Prostate gland (tissue), 2 donors: ENCODE measurements at regions not wholly inside any gene's neighbourhood (a gene's known extent, or its start where the extent isn't known, plus 50 kb on each side); places are given as distances from the start of the nearest gene placed in this dataset.

Source experiments
- POLR2A ChIP-seq: fragments of 450-650 bp; IDR thresholded peaks from one replicate; pipeline ENCODE4 v1.6.1; 2016; ENCODE audit warnings: antibody characterized with exemption, mild to moderate bottlenecking
- TF ChIP-seq, protein P1 (sequence below), 4 experiments: fragments of 200-600 bp in 2 of 4; fragments of 450-650 bp in 2 of 4; sonication (generic) in 2 of 4; IDR thresholded peaks; 1 replicate in 3 of 4; 2 replicates in 1 of 4; pipeline ENCODE4 v1.5.1; 2016 to 2019; ENCODE audit warnings: antibody characterized with exemption in 4 of 4, mild to moderate bottlenecking in 2 of 4, moderate library complexity in 2 of 4

DNA sequence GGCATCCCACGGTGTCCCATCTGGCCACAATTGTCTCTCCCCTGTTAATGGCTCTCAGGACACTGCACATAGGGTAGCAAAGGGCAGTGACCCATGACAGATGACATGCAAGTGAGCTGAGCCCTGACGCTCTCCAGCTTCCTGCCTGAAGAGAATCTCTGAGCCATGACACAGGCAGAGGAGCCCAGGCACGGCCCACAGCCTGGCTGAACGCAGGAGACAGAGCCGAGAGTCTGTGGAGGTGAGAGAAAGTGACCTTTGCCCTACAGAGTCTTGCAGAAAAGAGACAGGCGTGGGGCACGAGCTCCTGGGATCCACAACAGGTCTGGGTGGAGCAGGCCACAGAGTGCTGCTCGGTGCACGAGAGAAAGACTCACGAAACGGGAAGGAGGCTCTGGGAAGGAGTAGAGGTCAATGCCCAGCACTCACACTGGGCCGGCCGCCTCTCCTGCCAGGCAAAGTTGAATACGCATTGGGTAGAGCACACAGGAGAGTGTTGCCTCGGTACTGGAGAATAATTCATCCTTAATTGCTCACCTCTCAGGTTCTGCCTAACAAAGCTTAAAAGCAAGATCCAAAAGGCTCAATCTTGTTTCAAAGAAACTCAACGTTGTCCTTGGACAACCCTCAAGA lies 90.3 kb downstream of the MRPL36 start:
- TF ChIP-seq, protein P1, sequence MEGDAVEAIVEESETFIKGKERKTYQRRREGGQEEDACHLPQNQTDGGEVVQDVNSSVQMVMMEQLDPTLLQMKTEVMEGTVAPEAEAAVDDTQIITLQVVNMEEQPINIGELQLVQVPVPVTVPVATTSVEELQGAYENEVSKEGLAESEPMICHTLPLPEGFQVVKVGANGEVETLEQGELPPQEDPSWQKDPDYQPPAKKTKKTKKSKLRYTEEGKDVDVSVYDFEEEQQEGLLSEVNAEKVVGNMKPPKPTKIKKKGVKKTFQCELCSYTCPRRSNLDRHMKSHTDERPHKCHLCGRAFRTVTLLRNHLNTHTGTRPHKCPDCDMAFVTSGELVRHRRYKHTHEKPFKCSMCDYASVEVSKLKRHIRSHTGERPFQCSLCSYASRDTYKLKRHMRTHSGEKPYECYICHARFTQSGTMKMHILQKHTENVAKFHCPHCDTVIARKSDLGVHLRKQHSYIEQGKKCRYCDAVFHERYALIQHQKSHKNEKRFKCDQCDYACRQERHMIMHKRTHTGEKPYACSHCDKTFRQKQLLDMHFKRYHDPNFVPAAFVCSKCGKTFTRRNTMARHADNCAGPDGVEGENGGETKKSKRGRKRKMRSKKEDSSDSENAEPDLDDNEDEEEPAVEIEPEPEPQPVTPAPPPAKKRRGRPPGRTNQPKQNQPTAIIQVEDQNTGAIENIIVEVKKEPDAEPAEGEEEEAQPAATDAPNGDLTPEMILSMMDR (IDR thresholded peaks at IDR 0.05): no peak
- TF ChIP-seq POLR2A: no peak
